ENCODE measurements at regions not wholly inside any gene's neighbourhood (a gene's known extent, or its start where the extent isn't known, plus 50 kb on each side); places are given as distances from the start of the nearest gene placed in this dataset.

GRCh38 chr4:164357957-164358356, 396.0 kb upstream of the SMIM31 start:
- DNase-seq, result no peak

GRCh38 chr4:164358400-164358799, 395.5 kb upstream of the SMIM31 start:
- DNase-seq, result no peak

GRCh38 chr4:164359881-164360280, 394.1 kb upstream of the SMIM31 start:
- DNase-seq, result no peak

- no peak for DNase-seq
Observed at GRCh38 chr4:164368894-164369293, 385.0 kb upstream of the SMIM31 start.

- no peak for DNase-seq
Observed at GRCh38 chr4:164373021-164373420, 380.9 kb upstream of the SMIM31 start.

GRCh38 chr4:164377277-164377676, 376.7 kb upstream of the SMIM31 start:
- DNase-seq, result no peak

GRCh38 chr4:164378361-164378760, 375.6 kb upstream of the SMIM31 start:
- no peak for DNase-seq

GRCh38 chr4:164379694-164380093, 374.2 kb upstream of the SMIM31 start:
- DNase-seq, result no peak

GRCh38 chr4:164381859-164382258, 372.1 kb upstream of the SMIM31 start:
- DNase-seq, result no peak

- no peak for DNase-seq
Observed at GRCh38 chr4:164383058-164383357, 370.9 kb upstream of the SMIM31 start.

GRCh38 chr4:164383358-164384220, 370.3 kb upstream of the SMIM31 start:
- DNase-seq, result no peak

GRCh38 chr4:164384416-164384815, 369.5 kb upstream of the SMIM31 start:
- no peak for DNase-seq

GRCh38 chr4:164396439-164396838, 357.5 kb upstream of the SMIM31 start:
- DNase-seq, result no peak

GRCh38 chr4:164402554-164402953, 351.4 kb upstream of the SMIM31 start:
- DNase-seq, result no peak

- DNase-seq, result no peak
Observed at GRCh38 chr4:164405774-164406173, 348.2 kb upstream of the SMIM31 start.

- DNase-seq, result no peak
Observed at GRCh38 chr4:164408831-164409230, 345.1 kb upstream of the SMIM31 start.

- DNase-seq, result no peak
Observed at GRCh38 chr4:164410401-164410800, 343.5 kb upstream of the SMIM31 start.

- DNase-seq, result no peak
Observed at GRCh38 chr4:164412246-164412645, 341.7 kb upstream of the SMIM31 start.

GRCh38 chr4:164413743-164414142, 340.2 kb upstream of the SMIM31 start:
- DNase-seq, result no peak

GRCh38 chr4:164423819-164424218, 330.1 kb upstream of the SMIM31 start:
- DNase-seq, result no peak

- DNase-seq, result no peak
Observed at GRCh38 chr4:164424846-164425245, 329.1 kb upstream of the SMIM31 start.

- no peak for DNase-seq
Observed at GRCh38 chr4:164428561-164428960, 325.4 kb upstream of the SMIM31 start.

GRCh38 chr4:164438321-164438720, 315.6 kb upstream of the SMIM31 start:
- no peak for DNase-seq

GRCh38 chr4:164439037-164439436, 314.9 kb upstream of the SMIM31 start:
- no peak for DNase-seq

- no peak for DNase-seq
Observed at GRCh38 chr4:164440199-164440598, 313.7 kb upstream of the SMIM31 start.

All from NCI-H510A (cell line).